Adrenal gland (tissue), 5 donors: ENCODE measurements at regions not wholly inside any gene's neighbourhood (a gene's known extent, or its start where the extent isn't known, plus 50 kb on each side); places are given as distances from the start of the nearest gene placed in this dataset.

ENCODE experiments used
- POLR2A ChIP-seq, 2 donors: fragments of 450-650 bp; IDR thresholded peaks; one replicate each; pipeline ENCODE4 v1.6.1; 2017; ENCODE audit warnings: antibody characterized with exemption in 2 of 2, mild to moderate bottlenecking in 2 of 2, moderate library complexity in 1 of 2
- TF ChIP-seq, protein P1 (sequence below), 6 experiments: fragments of 450-650 bp in 4 of 6; fragments of 200-600 bp in 2 of 6; sonication (generic) in 1 of 6; IDR thresholded peaks; 1 replicate in 5 of 6; 2 replicates in 1 of 6; pipeline versions ENCODE4 v1.5.1 to v1.8.0; 2016 to 2021; ENCODE audit warnings: antibody characterized with exemption in 6 of 6, mild to moderate bottlenecking in 2 of 6, moderate library complexity in 1 of 6
- donor health status: DM: no; HTN: no; CAD: no.

DNA sequence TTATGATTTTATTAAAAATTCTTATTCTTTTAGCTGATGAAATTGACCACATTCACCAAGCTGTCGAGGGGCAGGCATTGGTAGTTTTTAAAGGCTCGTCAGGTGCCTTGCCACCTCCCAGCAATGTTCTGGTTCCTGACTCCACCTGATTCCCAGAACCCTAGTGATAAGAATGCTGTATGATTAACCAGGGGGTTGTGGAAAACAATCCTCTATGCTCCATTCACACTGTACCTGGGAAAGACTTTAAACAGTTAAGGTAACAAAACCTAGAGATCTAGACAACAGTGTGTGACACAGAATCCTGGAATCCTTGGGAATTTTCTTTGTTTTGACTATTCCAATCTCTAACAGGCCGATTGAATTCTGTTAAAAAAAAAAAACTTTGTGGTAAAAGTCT, 165.7 kb upstream of the OLIG3 start:
- no peak for TF ChIP-seq POLR2A (IDR thresholded peaks at IDR 0.05)
- TF ChIP-seq, protein P1, sequence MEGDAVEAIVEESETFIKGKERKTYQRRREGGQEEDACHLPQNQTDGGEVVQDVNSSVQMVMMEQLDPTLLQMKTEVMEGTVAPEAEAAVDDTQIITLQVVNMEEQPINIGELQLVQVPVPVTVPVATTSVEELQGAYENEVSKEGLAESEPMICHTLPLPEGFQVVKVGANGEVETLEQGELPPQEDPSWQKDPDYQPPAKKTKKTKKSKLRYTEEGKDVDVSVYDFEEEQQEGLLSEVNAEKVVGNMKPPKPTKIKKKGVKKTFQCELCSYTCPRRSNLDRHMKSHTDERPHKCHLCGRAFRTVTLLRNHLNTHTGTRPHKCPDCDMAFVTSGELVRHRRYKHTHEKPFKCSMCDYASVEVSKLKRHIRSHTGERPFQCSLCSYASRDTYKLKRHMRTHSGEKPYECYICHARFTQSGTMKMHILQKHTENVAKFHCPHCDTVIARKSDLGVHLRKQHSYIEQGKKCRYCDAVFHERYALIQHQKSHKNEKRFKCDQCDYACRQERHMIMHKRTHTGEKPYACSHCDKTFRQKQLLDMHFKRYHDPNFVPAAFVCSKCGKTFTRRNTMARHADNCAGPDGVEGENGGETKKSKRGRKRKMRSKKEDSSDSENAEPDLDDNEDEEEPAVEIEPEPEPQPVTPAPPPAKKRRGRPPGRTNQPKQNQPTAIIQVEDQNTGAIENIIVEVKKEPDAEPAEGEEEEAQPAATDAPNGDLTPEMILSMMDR (IDR thresholded peaks at IDR 0.05): no peak
